ENCODE measurements at regions not wholly inside any gene's neighbourhood (a gene's known extent, or its start where the extent isn't known, plus 50 kb on each side); places are given as distances from the start of the nearest gene placed in this dataset.

DNA sequence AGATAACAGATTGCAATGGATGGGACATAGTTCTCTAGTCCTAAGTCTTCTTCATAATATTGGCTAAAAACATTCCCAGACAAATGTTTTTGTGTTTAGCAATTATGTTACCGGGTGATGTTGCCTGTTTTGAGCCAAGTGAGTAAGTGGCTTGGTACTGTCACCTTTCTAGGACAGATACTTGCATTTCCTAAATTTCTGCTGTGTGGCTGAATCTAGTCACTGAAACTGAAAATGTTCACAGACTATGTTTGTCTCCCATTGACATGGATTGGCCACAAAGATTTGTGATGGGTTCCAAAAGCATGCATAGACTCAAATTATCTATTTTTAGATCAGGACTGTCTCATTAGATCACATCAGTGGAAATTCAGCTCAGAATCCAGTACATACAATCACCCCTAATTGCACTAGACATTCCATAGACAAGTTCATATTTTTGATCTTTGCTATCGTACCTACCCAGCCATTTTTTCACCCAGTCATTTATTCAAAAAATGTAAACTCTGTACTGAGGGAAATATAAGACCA, 1222.1 kb upstream of the AUTS2 start:
- CTCF ChIA-PET, result no interaction called here
- TF ChIP-seq, protein P1, sequence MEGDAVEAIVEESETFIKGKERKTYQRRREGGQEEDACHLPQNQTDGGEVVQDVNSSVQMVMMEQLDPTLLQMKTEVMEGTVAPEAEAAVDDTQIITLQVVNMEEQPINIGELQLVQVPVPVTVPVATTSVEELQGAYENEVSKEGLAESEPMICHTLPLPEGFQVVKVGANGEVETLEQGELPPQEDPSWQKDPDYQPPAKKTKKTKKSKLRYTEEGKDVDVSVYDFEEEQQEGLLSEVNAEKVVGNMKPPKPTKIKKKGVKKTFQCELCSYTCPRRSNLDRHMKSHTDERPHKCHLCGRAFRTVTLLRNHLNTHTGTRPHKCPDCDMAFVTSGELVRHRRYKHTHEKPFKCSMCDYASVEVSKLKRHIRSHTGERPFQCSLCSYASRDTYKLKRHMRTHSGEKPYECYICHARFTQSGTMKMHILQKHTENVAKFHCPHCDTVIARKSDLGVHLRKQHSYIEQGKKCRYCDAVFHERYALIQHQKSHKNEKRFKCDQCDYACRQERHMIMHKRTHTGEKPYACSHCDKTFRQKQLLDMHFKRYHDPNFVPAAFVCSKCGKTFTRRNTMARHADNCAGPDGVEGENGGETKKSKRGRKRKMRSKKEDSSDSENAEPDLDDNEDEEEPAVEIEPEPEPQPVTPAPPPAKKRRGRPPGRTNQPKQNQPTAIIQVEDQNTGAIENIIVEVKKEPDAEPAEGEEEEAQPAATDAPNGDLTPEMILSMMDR (IDR thresholded peaks at IDR 0.05; ENCODE audit: insufficient read depth, low read length, missing control alignments), result no peak
- H3K4me3 ChIP-seq (ENCODE audit: low read depth, low read length), result no peak overlapping the region
- no peak for DNase-seq (ENCODE audit: low read depth, low spot score)
- POLR2A ChIA-PET, result no interaction called here

DNA sequence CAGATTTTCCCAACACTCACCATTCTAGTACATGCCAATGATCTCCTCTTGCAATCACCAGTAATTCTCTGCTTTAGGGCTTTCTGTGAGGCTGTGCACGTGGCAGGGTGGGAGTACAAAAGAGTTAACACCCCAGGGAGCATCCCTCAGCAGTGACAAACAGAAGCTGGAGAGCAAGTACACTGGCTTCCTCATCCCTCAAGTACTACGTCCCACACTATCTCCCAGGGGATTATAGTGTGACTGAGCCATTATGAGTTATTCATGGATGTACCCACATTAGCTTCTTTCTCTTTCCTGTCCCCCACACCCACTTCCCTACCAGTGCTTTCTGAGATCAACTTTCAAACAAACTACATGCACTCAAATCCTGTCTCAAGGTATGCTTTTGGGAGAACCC, 1216.5 kb upstream of the AUTS2 start:
- CTCF ChIA-PET, result no interaction called here
- no peak overlapping the region for H3K4me3 ChIP-seq (ENCODE audit: low read depth, low read length)
- no peak for DNase-seq (ENCODE audit: low read depth, low spot score)
- TF ChIP-seq, protein P1 (IDR thresholded peaks at IDR 0.05; ENCODE audit: insufficient read depth, low read length, missing control alignments), result no peak
- POLR2A ChIA-PET, result no interaction called here

DNA sequence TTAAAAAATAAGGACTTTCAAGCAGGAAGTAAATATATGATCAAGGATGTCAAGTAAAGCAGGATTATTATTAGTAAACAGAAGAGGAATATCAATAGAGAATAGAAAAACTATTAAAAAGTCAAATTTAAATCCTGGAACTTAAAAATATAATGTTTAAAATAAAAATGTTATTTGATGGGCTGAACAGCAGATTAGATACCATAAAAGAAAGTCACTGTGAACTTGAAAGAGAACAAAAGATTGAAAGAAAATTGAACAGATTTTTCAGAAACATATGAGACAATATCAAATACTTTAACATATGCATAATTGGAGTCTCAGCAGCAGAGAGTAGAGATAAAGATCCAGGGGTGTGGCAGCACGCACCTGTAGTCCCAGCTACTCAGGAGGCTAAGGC, 1213.7 kb upstream of the AUTS2 start:
- POLR2A ChIA-PET, result no interaction called here
- no peak overlapping the region for H3K4me3 ChIP-seq (ENCODE audit: low read depth, low read length)
- DNase-seq (ENCODE audit: low read depth, low spot score), result no peak
- CTCF ChIA-PET, result no interaction called here
- TF ChIP-seq, protein P1 (IDR thresholded peaks at IDR 0.05; ENCODE audit: insufficient read depth, low read length, missing control alignments), result no peak

DNA sequence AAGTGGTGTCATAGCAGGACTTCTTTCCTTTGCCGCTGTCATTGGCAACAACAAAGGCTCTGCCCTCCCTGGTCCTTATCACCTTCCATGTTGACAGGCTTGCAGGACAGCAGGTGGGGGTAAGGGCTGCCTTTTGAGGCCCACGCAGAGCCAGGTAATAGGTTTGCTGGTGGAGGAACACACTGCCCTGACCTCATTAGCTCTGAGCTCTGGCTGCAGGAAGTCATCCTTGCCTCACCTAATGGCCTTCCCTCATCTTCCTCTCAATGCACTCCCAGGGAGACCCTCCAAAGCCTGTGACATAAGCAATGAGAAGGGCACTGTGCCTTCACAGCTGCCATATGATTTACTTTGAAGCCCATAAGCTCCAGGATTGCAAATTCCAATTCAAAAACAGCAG, 1205.2 kb upstream of the AUTS2 start:
- no peak overlapping the region for H3K4me3 ChIP-seq (ENCODE audit: low read depth, low read length)
- POLR2A ChIA-PET, result no interaction called here
- TF ChIP-seq, protein P1 (IDR thresholded peaks at IDR 0.05; ENCODE audit: insufficient read depth, low read length, missing control alignments), result no peak
- CTCF ChIA-PET, result no interaction called here
- DNase-seq (ENCODE audit: low read depth, low spot score), result no peak

DNA sequence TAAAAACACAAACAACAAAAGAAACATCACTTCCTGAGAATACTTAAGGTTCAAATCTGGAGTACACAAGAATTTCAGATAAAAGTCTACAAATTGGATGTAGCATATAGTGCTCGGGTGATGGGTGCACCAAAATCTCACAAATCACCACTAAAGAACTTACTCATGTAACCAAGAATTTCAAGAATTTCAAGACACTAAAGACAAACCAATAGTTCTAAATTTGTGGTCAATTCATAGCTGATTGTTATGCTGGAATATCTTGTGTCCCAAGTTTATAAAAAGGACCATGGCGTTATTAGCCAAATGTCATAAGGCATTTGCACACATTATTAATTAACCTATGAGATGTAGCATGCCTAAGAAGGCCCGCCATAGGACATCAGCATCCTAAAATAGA, 1204.1 kb upstream of the AUTS2 start:
- TF ChIP-seq, protein P1 (IDR thresholded peaks at IDR 0.05; ENCODE audit: insufficient read depth, low read length, missing control alignments), result no peak
- DNase-seq (ENCODE audit: low read depth, low spot score), result no peak
- ChIA-PET CTCF (no interaction called here), POLR2A (no interaction called here)
- H3K4me3 ChIP-seq (ENCODE audit: low read depth, low read length), result no peak overlapping the region

DNA sequence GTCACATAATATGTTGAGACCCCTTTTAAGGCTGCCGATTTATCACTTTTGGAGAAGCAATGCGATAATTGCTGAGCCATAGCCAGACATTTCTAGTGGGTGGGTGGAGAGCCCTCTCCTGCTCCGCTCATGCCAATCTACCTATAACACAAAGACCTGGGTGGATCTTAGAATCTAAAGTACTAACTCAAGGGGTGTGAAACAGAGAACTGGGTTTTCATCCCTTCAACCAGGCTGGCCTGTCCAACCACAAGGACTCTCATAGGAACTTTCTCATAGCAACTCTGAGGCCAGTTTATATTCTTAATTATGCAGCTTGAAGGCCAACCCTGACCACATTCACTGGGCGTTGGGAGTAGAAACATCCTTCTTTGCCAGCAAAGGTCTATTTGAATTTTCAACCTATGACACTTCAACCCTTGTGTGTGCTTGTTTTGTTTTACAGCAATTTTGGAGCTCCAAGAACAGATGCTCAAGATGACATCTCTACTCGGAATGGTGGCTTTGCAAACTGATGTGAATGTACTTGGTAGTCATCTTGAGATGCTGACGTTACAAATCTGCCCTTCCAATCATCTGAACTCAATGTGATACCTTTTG, 1198.2 kb upstream of the AUTS2 start:
- H3K4me3 ChIP-seq (ENCODE audit: low read depth, low read length), result no peak overlapping the region
- ChIA-PET POLR2A (no interaction called here), CTCF (no interaction called here)
- no peak for DNase-seq (ENCODE audit: low read depth, low spot score)
- TF ChIP-seq, protein P1 (IDR thresholded peaks at IDR 0.05; ENCODE audit: insufficient read depth, low read length, missing control alignments), result no peak
